Middle frontal gyrus (tissue), 1 donor: ENCODE measurements at regions not wholly inside any gene's neighbourhood (a gene's known extent, or its start where the extent isn't known, plus 50 kb on each side); places are given as distances from the start of the nearest gene placed in this dataset.

Experiments
- DNase-seq: peaks from one replicate; pipeline ENCODE4 v3.0.0-alpha.2; 2015; ENCODE audit warnings: low spot score; ENCODE audit errors: extremely low spot score

GRCh38 chr14:27077710-27078109, 479.9 kb upstream of the NOVA1 start:
- no peak for DNase-seq

- DNase-seq: no peak
Measured at GRCh38 chr14:27078191-27078590, 480.4 kb upstream of the NOVA1 start.

GRCh38 chr14:27079716-27080115, 481.9 kb upstream of the NOVA1 start:
- no peak for DNase-seq

- no peak for DNase-seq
Measured at GRCh38 chr14:27085500-27085899, 487.7 kb upstream of the NOVA1 start.

- DNase-seq: no peak
Measured at GRCh38 chr14:27090716-27091115, 492.9 kb upstream of the NOVA1 start.

GRCh38 chr14:27091973-27092372, 494.1 kb upstream of the NOVA1 start:
- DNase-seq: no peak

- no peak for DNase-seq
Measured at GRCh38 chr14:27096091-27096490, 498.3 kb upstream of the NOVA1 start.

- DNase-seq: no peak
Measured at GRCh38 chr14:27098451-27098850, 500.6 kb upstream of the NOVA1 start.

GRCh38 chr14:27114180-27114579, 516.3 kb upstream of the NOVA1 start:
- DNase-seq: no peak

- DNase-seq: no peak
Measured at GRCh38 chr14:27123162-27123561, 525.3 kb upstream of the NOVA1 start.

GRCh38 chr14:27127838-27128237, 530.0 kb upstream of the NOVA1 start:
- DNase-seq: no peak

- no peak for DNase-seq
Measured at GRCh38 chr14:27134200-27134599, 536.4 kb upstream of the NOVA1 start.

- no peak for DNase-seq
Measured at GRCh38 chr14:27145170-27145569, 547.3 kb upstream of the NOVA1 start.

GRCh38 chr14:27148143-27148542, 550.3 kb upstream of the NOVA1 start:
- no peak for DNase-seq

- no peak for DNase-seq
Measured at GRCh38 chr14:27164139-27164538, 566.3 kb upstream of the NOVA1 start.

GRCh38 chr14:27175489-27175888, 577.7 kb upstream of the NOVA1 start:
- DNase-seq: no peak

GRCh38 chr14:27181333-27181732, 583.5 kb upstream of the NOVA1 start:
- DNase-seq: no peak

- no peak for DNase-seq
Measured at GRCh38 chr14:27184427-27184826, 586.6 kb upstream of the NOVA1 start.

- no peak for DNase-seq
Measured at GRCh38 chr14:27186048-27186447, 588.2 kb upstream of the NOVA1 start.

GRCh38 chr14:27187136-27187535, 589.3 kb upstream of the NOVA1 start:
- no peak for DNase-seq

GRCh38 chr14:27190296-27190695, 592.5 kb upstream of the NOVA1 start:
- no peak for DNase-seq

GRCh38 chr14:27199272-27199671, 601.4 kb upstream of the NOVA1 start:
- no peak for DNase-seq

GRCh38 chr14:27205036-27205435, 607.2 kb upstream of the NOVA1 start:
- no peak for DNase-seq

- peak; percentile 24 for DNase-seq
Measured at GRCh38 chr14:27211741-27212140, 613.9 kb upstream of the NOVA1 start.
